GM12801 (cell line): ENCODE measurements at regions not wholly inside any gene's neighbourhood (a gene's known extent, or its start where the extent isn't known, plus 50 kb on each side); places are given as distances from the start of the nearest gene placed in this dataset.

Experiments used
- TF ChIP-seq, protein P1 (sequence below): IDR thresholded peaks from one replicate; pipeline ENCODE4 v1.5.1; 2011; ENCODE audit warnings: control low read depth; ENCODE audit not compliant: insufficient read length; ENCODE audit errors: extremely low read depth

DNA sequence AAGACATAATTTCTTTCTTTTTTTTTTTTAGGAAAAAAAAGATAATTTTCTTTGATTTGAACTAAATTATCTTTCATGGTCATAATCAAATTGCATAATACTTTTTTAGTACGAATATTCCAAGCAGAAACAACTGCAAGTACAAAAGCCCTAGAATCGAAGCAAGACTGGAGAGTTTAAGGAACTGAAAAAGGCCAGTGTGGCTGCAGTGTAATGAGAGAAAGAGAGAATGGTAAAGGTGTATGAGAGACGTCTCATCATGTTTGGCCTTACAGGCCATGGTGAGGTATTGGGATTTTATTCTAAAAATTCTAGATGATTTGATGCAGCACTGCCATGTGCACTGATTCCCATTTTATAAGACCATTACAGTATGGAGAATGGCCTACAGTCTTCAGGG, 180.9 kb downstream of the SUCNR1 start:
- TF ChIP-seq, protein P1, sequence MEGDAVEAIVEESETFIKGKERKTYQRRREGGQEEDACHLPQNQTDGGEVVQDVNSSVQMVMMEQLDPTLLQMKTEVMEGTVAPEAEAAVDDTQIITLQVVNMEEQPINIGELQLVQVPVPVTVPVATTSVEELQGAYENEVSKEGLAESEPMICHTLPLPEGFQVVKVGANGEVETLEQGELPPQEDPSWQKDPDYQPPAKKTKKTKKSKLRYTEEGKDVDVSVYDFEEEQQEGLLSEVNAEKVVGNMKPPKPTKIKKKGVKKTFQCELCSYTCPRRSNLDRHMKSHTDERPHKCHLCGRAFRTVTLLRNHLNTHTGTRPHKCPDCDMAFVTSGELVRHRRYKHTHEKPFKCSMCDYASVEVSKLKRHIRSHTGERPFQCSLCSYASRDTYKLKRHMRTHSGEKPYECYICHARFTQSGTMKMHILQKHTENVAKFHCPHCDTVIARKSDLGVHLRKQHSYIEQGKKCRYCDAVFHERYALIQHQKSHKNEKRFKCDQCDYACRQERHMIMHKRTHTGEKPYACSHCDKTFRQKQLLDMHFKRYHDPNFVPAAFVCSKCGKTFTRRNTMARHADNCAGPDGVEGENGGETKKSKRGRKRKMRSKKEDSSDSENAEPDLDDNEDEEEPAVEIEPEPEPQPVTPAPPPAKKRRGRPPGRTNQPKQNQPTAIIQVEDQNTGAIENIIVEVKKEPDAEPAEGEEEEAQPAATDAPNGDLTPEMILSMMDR = no peak

DNA sequence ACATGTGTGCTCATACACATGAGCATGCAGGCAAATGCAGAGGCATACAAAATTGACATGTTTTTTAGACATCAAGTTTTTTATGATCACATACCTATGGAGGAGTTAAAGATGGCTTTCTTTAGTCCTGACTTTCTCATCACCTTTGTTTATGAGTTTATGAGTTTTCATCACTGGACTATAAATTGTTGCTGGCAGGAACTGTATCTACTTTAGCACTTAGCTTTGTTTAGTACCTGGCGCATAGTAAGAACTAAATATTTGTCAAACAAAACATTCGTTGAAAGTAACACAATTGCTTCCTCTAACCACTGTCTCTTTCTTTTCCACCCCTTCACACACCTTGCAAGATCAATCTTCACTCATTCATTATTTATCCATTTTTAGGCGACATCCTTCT, 182.6 kb downstream of the SUCNR1 start:
- TF ChIP-seq, protein P1 = no peak

DNA sequence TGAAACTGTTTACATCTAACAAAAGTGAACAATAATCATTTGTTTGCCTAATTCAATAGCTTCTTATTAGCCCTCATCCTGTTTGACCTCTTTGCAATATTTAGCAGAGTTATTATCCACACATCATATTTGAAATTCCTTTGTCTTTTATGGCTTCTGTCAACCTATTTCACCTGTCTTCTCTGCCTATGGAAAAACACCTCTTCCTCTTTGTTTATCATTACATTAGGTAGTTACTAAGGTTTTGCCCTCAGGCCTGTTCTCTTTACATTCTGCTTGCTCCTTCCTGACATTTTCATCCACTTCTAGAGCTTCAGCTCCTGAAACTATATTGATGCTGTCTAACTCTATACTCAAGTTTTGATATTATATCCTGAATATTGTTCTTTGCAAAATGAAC, 183.0 kb downstream of the SUCNR1 start:
- TF ChIP-seq, protein P1 = no peak

DNA sequence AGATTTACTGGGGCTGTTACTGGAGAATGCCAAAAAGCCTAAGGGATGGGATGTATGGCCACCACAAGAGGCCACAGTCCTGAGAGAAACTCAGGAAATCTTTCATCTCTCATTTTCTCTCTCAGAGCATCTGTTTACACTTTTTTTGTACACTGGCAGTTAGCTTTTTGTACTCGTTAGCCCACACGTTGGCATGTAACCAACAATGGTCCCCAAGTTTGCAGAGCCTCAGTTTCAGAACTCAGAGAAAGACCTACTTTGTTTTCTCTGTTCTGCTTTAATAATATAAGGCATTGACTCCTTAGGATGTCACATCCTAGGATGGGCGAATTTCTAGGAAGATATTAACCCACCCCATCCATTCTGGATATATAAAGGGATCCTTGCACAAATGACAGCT, 183.5 kb downstream of the SUCNR1 start:
- TF ChIP-seq, protein P1 = no peak

DNA sequence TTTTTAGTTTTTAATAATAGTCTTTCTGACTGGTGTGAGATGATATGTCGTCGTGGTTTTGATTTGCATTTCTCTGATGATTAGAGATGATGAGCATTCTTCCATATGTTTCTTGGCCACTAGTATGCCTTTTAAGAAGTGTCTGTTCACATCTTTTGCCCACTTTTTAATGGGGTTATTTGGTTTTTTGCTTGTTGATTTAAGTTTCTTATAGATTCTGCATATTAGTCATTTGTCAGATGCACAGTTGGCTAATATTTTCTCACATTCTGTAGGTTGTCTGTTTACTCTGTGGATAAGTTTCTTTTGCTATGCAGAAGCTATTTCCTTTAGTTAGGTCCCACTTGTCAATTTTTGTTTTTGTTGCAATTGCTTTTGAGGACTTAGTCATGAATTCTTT, 185.4 kb downstream of the SUCNR1 start:
- TF ChIP-seq, protein P1 = no peak

DNA sequence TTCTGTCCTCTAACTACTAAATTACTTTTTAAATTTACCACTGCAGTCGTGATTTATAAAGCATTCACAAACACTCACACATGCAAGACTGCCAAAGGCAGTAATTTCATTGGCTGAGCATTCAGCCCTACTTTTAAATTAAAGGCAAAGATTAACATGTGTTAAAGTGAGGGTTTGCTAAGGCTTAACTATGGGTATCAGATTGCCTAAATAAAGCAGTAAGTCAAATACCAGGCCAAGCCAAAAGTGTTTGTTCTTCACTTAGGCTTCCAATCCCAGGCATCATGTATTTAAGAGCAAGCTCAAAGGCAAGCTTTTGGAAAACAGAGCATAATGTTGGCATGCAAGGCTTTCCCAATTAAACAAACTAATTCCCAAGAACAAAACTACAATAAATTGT, 187.3 kb downstream of the SUCNR1 start:
- TF ChIP-seq, protein P1 = no peak

DNA sequence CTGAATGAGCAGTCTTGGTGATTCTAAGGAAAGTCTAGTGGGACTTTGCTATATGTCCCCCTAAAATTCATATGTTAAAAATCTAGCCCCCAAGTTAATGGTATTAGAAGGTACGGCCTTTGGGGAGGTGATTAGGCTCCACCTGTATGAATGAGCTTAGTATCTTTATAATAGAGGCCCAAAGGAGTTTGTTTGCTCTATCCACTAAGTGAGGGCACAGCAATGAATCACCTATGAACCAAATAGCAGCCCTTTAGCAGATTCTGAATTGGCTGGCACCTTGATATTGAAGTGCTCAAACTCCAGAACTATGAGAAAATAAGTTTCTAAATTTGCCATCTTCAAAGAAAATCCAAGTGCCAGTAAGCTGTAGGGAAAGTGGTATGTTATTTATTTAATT, 187.9 kb downstream of the SUCNR1 start:
- TF ChIP-seq, protein P1 = no peak

DNA sequence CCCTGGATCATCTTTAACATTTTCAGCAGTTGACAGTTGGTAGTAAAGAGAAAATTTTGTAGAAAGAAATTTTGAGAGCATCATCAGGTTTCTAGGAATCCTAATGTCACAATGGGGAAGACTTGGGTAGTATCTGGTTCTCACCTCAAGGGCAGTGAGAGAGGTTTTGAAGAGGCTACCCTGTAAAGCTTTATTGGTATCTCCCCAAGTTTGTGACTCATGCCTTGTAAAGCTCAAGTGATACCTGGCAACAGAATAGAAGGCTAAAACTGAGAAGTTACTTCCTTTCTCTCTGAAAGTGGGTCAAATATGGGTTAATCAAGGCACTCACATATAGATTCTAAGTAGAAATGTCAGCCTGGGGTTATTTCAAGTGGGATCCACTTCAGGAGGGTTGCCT, 196.4 kb downstream of the SUCNR1 start:
- TF ChIP-seq, protein P1 = no peak
